GM12878 (cell line): ENCODE measurements at regions not wholly inside any gene's neighbourhood (a gene's known extent, or its start where the extent isn't known, plus 50 kb on each side); places are given as distances from the start of the nearest gene placed in this dataset.

Experiments used
- POLR2A ChIP-seq: IDR thresholded peaks from 2 replicates; pipeline ENCODE4 v1.6.1; 2011; ENCODE audit warnings: low read depth, mild to moderate bottlenecking, low read length
- SMARCA5 ChIP-seq: fragments of 450-650 bp; IDR thresholded peaks from 2 replicates; pipeline ENCODE4 v1.6.1; 2017; ENCODE audit warnings: mild to moderate bottlenecking

GRCh38 chr2:180652794-180653193 lies 327.6 kb upstream of the UBE2E3 start:
- TF ChIP-seq POLR2A (no peak), SMARCA5 (no peak)
